Caco-2 (cell line): ENCODE measurements at regions not wholly inside any gene's neighbourhood (a gene's known extent, or its start where the extent isn't known, plus 50 kb on each side); places are given as distances from the start of the nearest gene placed in this dataset.

Source experiments
- BruUV-seq: library from RNA; stranded (reverse); fragments of 400-500 nt; replicated peaks from 2 replicates; lab custom pipeline; 2021; lab: Mats Ljungman, UMichigan
- CTCF ChIA-PET: fragments of 300-600 bp; sonication (Branson Sonifier 250); formaldehyde crosslinking; loops from one replicate; lab custom pipeline; 2022; ENCODE audit warnings: antibody characterized with exemption; lab: Charles Lee
- POLR2A ChIA-PET: fragments of 300-600 bp; sonication (Branson Sonifier 250); formaldehyde crosslinking; loops from one replicate; lab custom pipeline; 2022; ENCODE audit warnings: antibody characterized with exemption; lab: Charles Lee
- DNase-seq, 2 experiments: peaks; one replicate each; pipeline versions ENCODE4 v3.0.0 to v3.0.0-alpha.2; 2020 to 2022
- H3K27me3 ChIP-seq: replicated peaks from 2 replicates; pipeline ENCODE4 v1.6.0; 2011; ENCODE audit warnings: low read length; ENCODE audit not compliant: control insufficient read depth, insufficient read depth
- H3K36me3 ChIP-seq: 2 replicates; pipeline ENCODE4 v1.5.1; 2011; ENCODE audit warnings: low read length; ENCODE audit not compliant: control insufficient read depth, insufficient read depth
- H3K4me1 ChIP-seq: fragments of 250-450 bp; sonication (Bioruptor Pico); 2 replicates; pipeline ENCODE4 v1.5.1; 2020; ENCODE audit warnings: mild to moderate bottlenecking
- H3K4me3 ChIP-seq: 2 replicates; pipeline ENCODE4 v1.5.1; 2011; ENCODE audit warnings: low read depth, mild to moderate bottlenecking, control low read depth, low read length
- H3K9me3 ChIP-seq: fragments of 250-450 bp; sonication (Bioruptor Pico); 2 replicates; pipeline ENCODE4 v1.5.1; 2020; ENCODE audit warnings: mild to moderate bottlenecking, moderate library complexity
- H3K27ac Mint-ChIP-seq: one replicate; pipeline ENCODE4 v1.8.0; 2022; ENCODE audit warnings: mixed read lengths; ENCODE audit not compliant: unreplicated experiment
- H3K27me3 Mint-ChIP-seq: one replicate; pipeline ENCODE4 v1.8.0; 2022; ENCODE audit warnings: mixed read lengths; ENCODE audit not compliant: insufficient read depth, unreplicated experiment
- H3K36me3 Mint-ChIP-seq: one replicate; pipeline ENCODE4 v1.8.0; 2022; ENCODE audit warnings: mild to moderate bottlenecking, mixed read lengths; ENCODE audit not compliant: insufficient read depth, unreplicated experiment
- H3K4me1 Mint-ChIP-seq: one replicate; pipeline ENCODE4 v1.8.0; 2022; ENCODE audit warnings: low read depth, mixed read lengths; ENCODE audit not compliant: unreplicated experiment
- H3K4me3 Mint-ChIP-seq: one replicate; pipeline ENCODE4 v1.8.0; 2022; ENCODE audit warnings: mild to moderate bottlenecking, moderate library complexity, mixed read lengths; ENCODE audit not compliant: unreplicated experiment
- H3K9me3 Mint-ChIP-seq: one replicate; pipeline ENCODE4 v1.8.0; 2022; ENCODE audit warnings: mixed read lengths; ENCODE audit not compliant: unreplicated experiment
- intact Hi-C: fragments of 100-400 bp; cut with micrococcal nuclease; formaldehyde crosslinking; loops from one replicate; pipeline ENCODE4 v1.10.0; 2022; ENCODE audit not compliant: unreplicated experiment
- TF ChIP-seq, protein P1 (sequence below), 2 experiments: fragments of 200-600 bp in 1 of 2; IDR thresholded peaks; 1 replicate in 1 of 2; 2 replicates in 1 of 2; pipeline versions ENCODE4 v1.5.1 to v1.8.0; 2011 to 2022; ENCODE audit warnings: antibody characterized with exemption in 1 of 2, control low read depth in 1 of 2, inconsistent platforms in 1 of 2, low read depth in 1 of 2, low read length in 1 of 2, mild to moderate bottlenecking in 1 of 2, moderate library complexity in 1 of 2; ENCODE audit not compliant: insufficient read depth in 1 of 2, severe bottlenecking in 1 of 2, unreplicated experiment in 1 of 2

DNA sequence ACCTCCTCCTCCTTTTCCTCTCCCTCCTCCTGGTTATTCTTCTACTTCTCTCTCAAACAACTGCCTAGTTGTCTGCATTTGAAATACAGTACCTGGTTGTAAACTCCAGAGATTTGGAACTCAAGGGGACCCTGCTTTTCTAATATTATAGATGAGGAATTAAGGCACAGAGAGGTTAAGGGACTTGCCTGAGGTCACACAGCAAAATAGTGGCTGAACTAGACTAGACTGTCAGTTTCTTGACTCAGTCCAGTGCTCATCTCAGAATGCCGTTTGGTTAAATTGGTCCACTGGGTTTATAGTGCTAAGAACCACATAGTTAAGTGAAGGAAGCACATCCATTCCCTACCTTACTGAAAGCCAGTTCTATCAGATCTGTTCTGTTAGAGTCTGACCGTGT, 105.9 kb upstream of the VASH1 start:
- intact Hi-C loops: no loop called here
- H3K4me1 ChIP-seq: no peaks in the 10 kb centered on the region
- no peak for DNase-seq
- H3K27ac Mint-ChIP-seq: no peak overlapping the region
- H3K4me3 Mint-ChIP-seq: no peak overlapping the region
- no peaks in the 10 kb centered on the region for H3K36me3 ChIP-seq
- BruUV-seq: no TSS peak
- ChIA-PET POLR2A (no interaction called here), CTCF (no interaction called here)
- 0 out of 2 replicates have a peak, but pooled peaks cover 9% of the 10 kb centered on the region for H3K9me3 ChIP-seq
- H3K27me3 Mint-ChIP-seq: peaks cover 9% of the 10 kb centered on the region
- H3K4me3 ChIP-seq: no peak overlapping the region
- no peaks in the 10 kb centered on the region for H3K9me3 Mint-ChIP-seq
- H3K36me3 Mint-ChIP-seq: no peaks in the 10 kb centered on the region
- no peaks in the 10 kb centered on the region; the same call in 1 of the 2 replicates for H3K27me3 ChIP-seq
- peaks cover 6% of the 10 kb centered on the region for H3K4me1 Mint-ChIP-seq
- TF ChIP-seq, protein P1, sequence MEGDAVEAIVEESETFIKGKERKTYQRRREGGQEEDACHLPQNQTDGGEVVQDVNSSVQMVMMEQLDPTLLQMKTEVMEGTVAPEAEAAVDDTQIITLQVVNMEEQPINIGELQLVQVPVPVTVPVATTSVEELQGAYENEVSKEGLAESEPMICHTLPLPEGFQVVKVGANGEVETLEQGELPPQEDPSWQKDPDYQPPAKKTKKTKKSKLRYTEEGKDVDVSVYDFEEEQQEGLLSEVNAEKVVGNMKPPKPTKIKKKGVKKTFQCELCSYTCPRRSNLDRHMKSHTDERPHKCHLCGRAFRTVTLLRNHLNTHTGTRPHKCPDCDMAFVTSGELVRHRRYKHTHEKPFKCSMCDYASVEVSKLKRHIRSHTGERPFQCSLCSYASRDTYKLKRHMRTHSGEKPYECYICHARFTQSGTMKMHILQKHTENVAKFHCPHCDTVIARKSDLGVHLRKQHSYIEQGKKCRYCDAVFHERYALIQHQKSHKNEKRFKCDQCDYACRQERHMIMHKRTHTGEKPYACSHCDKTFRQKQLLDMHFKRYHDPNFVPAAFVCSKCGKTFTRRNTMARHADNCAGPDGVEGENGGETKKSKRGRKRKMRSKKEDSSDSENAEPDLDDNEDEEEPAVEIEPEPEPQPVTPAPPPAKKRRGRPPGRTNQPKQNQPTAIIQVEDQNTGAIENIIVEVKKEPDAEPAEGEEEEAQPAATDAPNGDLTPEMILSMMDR (IDR thresholded peaks at IDR 0.05; ENCODE audit: insufficient read depth in 1 of 2, low read depth in 1 of 2, low read length in 1 of 2, severe bottlenecking in 1 of 2, unreplicated experiment in 1 of 2): no peak

DNA sequence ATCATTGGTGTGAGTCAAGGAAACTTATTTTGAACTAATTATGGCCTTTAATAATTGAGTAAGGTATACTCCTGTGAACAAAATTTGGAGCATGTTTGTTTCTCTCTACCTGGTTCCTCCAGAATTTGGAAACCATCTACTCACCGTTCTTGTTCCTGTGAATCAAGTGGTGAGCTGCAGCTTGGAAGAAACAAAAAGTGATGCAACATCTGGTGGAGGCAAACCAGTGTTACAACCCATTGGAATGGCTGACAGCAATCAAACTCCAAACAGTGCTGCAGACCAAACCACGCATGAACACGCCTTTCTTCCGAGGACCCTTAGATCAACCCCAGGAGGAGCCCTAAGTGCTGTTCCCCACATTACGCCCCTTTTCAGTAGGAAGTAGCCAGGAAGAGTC, 104.7 kb upstream of the VASH1 start:
- TF ChIP-seq, protein P1 (IDR thresholded peaks at IDR 0.05; ENCODE audit: insufficient read depth in 1 of 2, low read depth in 1 of 2, low read length in 1 of 2, severe bottlenecking in 1 of 2, unreplicated experiment in 1 of 2): no peak
- Histone ChIP-seq H3K4me3 (no peak overlapping the region), H3K9me3 (0 out of 2 replicates have a peak, but pooled peaks cover 9% of the 10 kb centered on the region), H3K27me3 (no peaks in the 10 kb centered on the region; the same call in 1 of the 2 replicates), H3K36me3 (no peaks in the 10 kb centered on the region), H3K4me1 (no peaks in the 10 kb centered on the region)
- Mint-ChIP-seq H3K9me3 (no peaks in the 10 kb centered on the region), H3K27ac (no peak overlapping the region), H3K36me3 (no peaks in the 10 kb centered on the region), H3K4me1 (peaks cover 6% of the 10 kb centered on the region), H3K4me3 (no peak overlapping the region), H3K27me3 (peaks cover 9% of the 10 kb centered on the region)
- no peak for DNase-seq
- intact Hi-C loops: no loop called here
- POLR2A ChIA-PET: no interaction called here
- CTCF ChIA-PET: no interaction called here
- BruUV-seq: no TSS peak

DNA sequence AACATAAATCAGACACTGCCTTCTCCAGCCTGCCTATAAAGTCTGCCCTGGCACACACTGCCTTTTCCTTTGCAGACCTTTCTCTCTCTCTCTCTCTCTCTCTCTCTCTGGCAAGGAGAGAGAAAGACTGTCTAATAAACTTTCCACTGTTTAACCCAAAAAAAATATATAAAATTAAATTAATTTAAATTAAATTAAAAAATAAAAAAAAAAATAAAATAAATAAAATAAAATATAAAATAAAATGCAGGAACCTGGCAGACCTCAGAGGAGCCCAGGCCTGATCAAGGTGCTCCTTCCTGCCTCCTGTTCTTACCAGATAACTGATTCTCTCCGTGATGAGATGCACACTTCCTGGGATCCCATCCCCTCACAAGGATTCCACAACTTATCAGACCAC, 103.9 kb upstream of the VASH1 start:
- TF ChIP-seq, protein P1 (IDR thresholded peaks at IDR 0.05; ENCODE audit: insufficient read depth in 1 of 2, low read depth in 1 of 2, low read length in 1 of 2, severe bottlenecking in 1 of 2, unreplicated experiment in 1 of 2): no peak
- CTCF ChIA-PET: no interaction called here
- Histone ChIP-seq H3K36me3 (no peaks in the 10 kb centered on the region), H3K4me3 (no peak overlapping the region), H3K9me3 (0 out of 2 replicates have a peak, but pooled peaks cover 9% of the 10 kb centered on the region), H3K4me1 (no peaks in the 10 kb centered on the region), H3K27me3 (no peaks in the 10 kb centered on the region; the same call in 1 of the 2 replicates)
- Mint-ChIP-seq H3K27ac (no peak overlapping the region), H3K36me3 (no peaks in the 10 kb centered on the region), H3K4me3 (no peak overlapping the region), H3K27me3 (peaks cover 9% of the 10 kb centered on the region), H3K9me3 (no peaks in the 10 kb centered on the region), H3K4me1 (peaks cover 6% of the 10 kb centered on the region)
- no peak for DNase-seq
- POLR2A ChIA-PET: no interaction called here
- intact Hi-C loops: no loop called here
- no TSS peak for BruUV-seq
